NOMO-1 (cell line): ENCODE measurements at regions not wholly inside any gene's neighbourhood (a gene's known extent, or its start where the extent isn't known, plus 50 kb on each side); places are given as distances from the start of the nearest gene placed in this dataset.
"Not testable (repeated sequence)": the region's sequence is repeated elsewhere in the genome, so short reads cannot be mapped to it uniquely, and the experiment has no call there.

Experiments
- DNase-seq, 2 experiments: peaks; one replicate each; lab custom pipeline; 2025; ENCODE audit not compliant: unreplicated experiment in 2 of 2; lab: John Stamatoyannopoulos, UW

DNA sequence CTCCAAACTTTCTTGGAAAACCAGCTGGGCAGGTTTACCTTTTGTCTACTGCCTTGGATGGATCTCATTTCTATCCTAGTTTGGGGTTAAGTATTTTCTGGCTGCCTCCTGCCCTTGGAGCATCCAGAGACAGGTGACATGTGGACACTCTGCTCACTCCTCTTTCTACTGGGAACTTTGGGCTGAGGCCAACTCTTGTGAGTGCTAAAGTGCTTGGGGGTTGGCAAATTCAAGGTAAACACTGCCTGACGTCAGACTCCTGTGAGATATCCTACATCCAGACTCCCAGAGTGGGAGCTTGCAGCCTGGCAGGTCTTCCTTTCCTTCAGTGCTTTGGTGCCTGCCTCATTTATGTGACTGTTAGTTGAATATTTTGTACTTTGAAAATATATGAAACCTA, 388.1 kb downstream of the KCNRG start:
- no peak for DNase-seq

- DNase-seq = no peak
Observed at GRCh38 chr13:50404116-50404515, 388.9 kb downstream of the KCNRG start.

- no peak for DNase-seq
Observed at GRCh38 chr13:50404769-50405168, 389.5 kb downstream of the KCNRG start.

DNA sequence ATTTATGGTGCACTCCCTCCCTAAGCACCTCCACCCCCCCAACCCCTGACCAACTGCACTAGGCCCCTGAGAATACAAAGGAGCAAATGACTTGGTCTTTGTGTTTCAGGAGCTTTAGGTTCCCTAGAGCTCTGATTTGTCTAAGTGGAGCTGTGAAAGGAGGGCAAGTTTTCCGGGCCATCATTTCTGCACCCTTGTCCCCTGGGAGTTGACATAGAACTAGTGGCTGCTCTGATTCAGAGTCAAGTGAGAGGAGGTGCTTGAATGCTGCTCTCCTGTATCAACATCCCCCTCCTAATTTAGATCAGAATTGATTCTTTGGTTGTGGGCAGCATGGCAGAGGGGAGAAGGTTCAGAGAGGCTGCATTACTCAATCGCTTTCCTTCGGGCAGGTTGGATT, 391.6 kb downstream of the KCNRG start:
- no peak for DNase-seq

DNA sequence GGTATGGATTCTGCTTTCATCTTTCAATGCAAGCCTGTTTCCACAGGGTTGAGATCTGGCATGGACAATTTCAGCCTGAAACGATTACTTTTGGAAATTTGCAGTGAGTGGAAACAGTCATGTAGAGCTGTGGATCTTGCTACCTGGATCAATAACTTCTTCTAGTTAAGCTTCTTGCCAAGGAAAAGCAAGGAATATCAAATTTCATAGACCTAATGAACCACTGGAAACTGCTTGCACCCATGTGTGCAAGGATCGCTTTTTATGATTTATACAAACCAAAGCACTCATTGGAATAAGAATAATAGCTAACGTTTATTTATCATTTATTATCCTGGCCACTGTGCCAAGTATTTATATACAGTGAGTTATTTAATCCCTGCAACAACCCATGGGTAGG, 392.8 kb downstream of the KCNRG start:
- DNase-seq = no peak

DNA sequence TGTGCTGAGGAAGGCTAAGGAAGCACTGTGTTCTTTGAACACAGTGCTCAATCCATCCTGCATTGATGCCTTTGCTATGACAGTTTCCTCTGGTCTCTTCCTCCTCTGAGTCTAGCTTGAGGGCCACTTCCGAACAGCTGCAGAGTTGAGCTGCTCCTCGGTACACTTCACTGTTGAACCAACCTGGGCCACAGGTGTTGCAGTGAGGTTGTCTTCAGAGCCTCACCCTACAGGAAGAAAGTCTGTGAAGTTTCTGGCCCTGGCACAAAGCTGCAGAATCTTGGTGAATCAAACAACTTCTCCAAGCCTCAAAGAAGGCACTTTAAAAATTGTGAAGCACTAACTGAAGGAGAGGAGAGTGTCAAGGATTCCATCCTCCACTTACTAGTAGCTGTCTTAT, 394.0 kb downstream of the KCNRG start:
- no peak for DNase-seq

DNA sequence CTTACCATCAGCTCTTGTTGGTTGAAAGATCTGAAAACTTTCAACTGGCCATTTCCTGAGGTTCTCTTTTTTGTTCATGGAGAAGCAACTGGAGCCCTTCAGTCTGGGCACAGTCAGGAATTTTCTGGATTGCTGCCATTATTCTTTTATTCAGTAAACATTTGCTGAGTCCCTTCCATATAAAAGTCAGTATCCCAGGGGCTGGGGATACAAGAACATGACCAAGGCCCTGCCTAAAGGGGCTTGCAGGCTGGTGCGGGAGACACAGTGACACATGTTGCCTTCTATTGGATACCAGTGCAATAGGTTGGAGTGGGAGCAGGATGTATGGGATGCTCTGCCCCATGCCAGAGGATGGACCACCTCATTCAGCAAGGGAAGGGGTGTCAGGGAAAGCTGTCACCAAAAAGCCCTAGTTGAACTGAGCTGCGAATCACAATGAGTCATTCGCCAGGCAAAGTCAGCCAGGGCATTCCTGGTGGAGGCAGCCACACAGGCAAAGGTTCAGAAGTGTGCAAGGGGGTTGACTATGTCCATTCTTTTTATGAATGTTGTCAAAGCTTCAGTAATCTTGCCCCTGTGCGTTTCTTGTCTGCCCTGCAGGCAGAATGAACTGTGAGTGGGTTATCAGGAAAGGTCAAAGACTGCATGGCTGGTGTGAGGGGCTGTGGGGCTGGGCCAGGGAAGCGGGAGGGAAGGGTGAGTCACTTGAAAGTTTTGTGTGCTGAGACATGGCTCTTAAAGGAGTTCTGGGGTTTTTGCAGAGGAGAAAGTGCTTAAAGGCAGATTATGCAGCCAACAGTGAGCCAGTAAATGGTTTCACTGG, 395.9 kb downstream of the KCNRG start:
- no peak for DNase-seq

DNA sequence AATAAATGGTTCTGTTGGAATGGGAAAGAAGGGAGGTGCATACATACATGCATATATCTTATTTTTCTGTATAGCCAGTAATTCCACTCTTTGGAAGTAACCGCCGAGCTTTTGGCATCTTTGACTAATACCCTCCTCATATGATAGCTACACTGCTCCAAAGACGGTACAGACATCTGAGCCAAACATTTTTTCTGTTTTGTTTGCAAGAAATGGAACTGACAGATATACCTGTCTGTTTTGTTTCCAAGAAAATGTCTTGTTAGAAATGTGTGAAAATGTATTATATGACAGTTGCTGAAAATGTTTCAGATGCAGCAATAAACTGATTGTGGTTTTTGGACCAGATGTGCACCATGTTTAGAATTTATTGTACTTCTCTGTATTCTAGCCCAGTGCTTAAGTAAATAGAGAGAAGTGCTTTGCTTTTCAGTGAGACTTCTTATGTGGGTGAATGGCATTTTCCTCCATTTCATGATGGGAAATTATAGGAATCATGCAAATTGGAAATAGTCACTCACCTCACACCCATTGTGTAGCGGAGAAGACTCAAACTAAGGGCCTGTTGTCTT, 396.9 kb downstream of the KCNRG start:
- DNase-seq = no peak

DNA sequence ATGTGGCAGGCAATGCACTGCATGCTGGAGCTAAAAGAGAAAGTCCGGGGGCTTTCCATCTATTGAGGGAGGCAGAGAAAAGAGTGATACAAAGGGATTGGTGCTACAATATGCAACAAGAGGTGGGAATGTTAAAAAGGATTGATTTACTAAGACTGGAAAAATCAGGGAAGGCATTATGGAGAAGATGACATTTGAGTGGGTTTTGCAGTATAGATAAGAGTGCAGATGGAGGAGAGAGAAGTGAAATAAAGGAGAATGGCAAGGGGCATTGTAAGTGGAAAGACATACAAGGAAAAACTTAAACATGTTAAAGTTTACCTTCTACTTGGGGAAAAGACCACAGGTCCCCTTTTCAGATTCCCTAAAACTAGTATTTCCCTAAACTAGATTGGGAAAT, 399.4 kb downstream of the KCNRG start:
- DNase-seq = no peak

DNA sequence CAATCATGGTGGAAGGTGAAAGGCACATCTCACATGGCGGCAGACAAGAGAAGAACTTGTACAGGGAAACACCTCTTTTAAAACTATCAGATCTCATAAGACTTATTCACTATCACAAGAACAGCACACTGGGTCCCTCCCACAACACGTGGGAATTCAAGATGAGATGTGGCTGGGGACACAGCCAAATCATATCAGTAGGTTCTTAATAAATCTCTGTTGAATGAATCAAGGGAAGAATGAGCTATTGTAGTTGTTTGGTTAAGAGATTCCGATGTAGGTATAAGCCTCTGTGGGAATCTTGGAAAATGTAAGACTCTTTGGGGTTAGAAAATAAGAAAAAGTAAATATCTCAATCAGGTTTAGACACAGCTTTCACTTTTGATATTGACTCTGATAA, 400.2 kb downstream of the KCNRG start:
- DNase-seq = no peak

- no peak for DNase-seq
Observed at GRCh38 chr13:50417597-50417996, 402.4 kb downstream of the KCNRG start.

- no peak for DNase-seq
Observed at GRCh38 chr13:50419331-50419865, 404.2 kb downstream of the KCNRG start.

- no peak for DNase-seq
Observed at GRCh38 chr13:50419896-50420295, 404.7 kb downstream of the KCNRG start.

- DNase-seq = no peak
Observed at GRCh38 chr13:50420718-50421472, 405.7 kb downstream of the KCNRG start.

DNA sequence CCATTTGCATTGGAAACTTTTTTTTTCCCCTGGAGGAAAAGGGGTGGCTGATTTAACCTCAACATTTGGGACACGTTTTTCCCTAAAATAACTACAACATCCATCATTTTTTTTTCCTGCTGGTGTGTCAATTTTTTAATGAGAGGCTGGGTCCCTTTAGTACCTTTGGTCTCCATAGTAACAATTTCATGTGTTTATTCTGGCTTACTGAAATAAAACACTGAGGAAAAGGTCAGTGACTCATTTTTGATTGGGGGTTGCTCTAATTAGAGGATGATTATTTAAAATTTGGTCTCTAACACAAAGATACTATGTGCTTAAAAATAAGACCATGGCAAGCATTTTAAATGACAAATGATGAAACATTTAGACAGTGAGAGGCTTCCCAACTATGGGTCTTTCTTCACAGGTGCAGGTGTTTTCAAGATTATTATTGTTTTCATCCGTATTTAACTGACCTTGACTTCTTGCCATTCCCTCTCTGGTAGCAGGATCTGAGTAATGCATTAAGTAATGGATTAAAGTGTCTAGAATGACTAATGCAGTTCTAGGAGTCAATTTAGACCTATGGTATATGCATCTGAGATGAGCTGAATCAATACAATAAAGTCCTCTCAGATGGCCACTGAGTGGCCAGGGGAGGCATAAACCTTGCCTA, 406.4 kb downstream of the KCNRG start:
- no peak for DNase-seq

DNA sequence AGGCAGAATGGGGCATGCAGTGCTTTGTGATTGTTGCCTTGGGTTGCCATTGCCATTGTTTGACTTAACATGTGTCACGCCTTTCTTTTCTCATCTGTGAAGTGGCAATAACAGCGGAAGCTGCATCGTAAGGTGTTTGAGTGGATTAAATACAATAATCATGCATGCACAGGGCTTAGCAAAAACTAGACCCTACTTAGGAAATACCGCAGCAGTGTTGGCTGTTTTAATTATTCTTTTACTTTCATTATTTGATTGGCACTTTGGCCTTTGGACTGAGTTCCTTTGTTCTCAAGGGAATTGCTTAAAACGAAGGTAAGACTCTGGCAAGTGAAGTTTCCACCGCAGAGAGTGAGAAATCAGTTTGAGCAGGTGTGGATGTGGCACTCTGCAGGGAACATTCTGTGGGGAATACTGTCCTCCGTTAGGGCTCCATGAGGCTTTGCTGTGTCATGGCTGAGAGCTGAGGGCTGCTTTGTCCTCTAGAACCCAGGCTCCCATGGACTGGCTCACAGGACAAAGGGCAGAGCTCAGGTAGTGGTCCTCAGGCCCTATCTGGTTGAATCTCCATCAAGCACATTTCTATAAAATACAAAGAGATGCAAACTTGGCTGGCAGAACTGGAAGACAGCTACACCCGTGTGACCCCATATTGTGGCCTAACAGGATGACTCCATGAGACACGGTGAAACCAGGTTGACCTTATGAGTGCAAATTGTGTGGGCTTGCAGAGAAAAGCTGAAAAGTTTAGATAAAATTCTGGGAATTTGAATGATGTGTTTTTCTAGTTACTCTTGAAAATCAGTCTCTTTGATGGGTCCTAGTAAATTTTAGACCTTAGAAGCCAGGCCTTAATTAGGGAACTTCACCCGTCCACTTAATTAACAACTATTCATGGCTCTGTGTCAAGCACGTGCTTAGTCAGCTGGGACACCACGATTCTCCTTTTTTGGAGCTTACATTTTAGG, 407.2 kb downstream of the KCNRG start:
- DNase-seq = no peak

- no peak for DNase-seq
Observed at GRCh38 chr13:50424993-50425392, 409.7 kb downstream of the KCNRG start.

GRCh38 chr13:50425772-50426171, 410.5 kb downstream of the KCNRG start:
- DNase-seq = peak; percentile 9 to 31

GRCh38 chr13:50426927-50427326, 411.7 kb downstream of the KCNRG start:
- no peak for DNase-seq

GRCh38 chr13:50427511-50427910, 412.3 kb downstream of the KCNRG start:
- not testable (repeated sequence) for DNase-seq
